ENCODE measurements at regions not wholly inside any gene's neighbourhood (a gene's known extent, or its start where the extent isn't known, plus 50 kb on each side); places are given as distances from the start of the nearest gene placed in this dataset.

DNA sequence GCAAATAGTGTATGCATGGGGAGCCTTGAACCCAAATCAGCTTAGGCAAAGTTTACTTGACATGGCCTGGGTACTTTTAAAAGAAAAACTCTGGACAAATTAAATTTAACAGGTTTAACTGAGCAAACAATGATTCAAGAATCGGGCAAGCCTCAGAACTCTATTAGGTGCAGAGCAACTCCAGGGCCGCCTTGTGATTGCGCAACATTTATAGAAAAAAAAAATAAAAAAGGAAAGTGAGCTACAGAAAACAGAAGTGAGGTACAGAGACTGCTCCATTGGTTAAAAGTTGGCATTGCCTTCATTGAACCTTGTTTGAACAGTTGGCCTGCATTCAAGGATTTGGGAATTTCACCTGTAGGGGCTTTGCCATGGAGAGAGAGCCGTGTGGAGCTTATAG is 421.0 kb upstream of the TSHZ3 start:
- H3K36me3 ChIP-seq, result no peaks in the 10 kb centered on the region
- WGBS, result 18% methylated on average over 4 of the region's 4 CpGs
- H3K9me3 ChIP-seq, result no peaks in the 10 kb centered on the region
- peak; percentile 50 for DNase-seq (ENCODE audit: low spot score)
- peaks cover 4% of the 10 kb centered on the region for H3K4me1 ChIP-seq (replicated peaks)
- no peak overlapping the region for H3K27ac ChIP-seq
- H3K4me3 ChIP-seq, result no peak overlapping the region
- peak; percentile 78 for TF ChIP-seq POLR2AphosphoS5 (IDR thresholded peaks at IDR 0.05)
- TF ChIP-seq, protein P1, sequence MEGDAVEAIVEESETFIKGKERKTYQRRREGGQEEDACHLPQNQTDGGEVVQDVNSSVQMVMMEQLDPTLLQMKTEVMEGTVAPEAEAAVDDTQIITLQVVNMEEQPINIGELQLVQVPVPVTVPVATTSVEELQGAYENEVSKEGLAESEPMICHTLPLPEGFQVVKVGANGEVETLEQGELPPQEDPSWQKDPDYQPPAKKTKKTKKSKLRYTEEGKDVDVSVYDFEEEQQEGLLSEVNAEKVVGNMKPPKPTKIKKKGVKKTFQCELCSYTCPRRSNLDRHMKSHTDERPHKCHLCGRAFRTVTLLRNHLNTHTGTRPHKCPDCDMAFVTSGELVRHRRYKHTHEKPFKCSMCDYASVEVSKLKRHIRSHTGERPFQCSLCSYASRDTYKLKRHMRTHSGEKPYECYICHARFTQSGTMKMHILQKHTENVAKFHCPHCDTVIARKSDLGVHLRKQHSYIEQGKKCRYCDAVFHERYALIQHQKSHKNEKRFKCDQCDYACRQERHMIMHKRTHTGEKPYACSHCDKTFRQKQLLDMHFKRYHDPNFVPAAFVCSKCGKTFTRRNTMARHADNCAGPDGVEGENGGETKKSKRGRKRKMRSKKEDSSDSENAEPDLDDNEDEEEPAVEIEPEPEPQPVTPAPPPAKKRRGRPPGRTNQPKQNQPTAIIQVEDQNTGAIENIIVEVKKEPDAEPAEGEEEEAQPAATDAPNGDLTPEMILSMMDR (IDR thresholded peaks at IDR 0.05), result no peak
- intact Hi-C loops (cut with DNase I), result no loop called here
- no peaks in the 10 kb centered on the region for H3K27me3 ChIP-seq (replicated peaks; ENCODE audit: insufficient read depth)

DNA sequence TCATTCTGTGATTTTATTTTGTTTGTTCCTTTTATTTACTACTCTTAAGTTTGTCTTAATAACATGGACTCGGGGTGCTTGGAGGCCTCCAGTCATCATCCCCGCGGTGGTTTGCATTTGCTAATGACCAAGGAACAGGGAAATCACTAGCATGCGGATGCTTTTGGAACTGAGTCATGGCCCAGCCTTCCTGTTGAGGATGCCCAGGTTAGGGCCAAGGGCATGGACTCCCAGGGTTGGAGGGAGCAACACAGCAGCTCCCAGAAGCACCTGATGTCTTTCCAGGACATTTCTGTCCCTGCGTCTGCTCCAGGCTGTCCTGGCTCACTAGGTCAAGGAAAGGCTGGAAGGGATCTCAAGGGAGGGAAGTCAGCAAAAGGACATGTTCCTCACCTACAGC is 423.7 kb upstream of the TSHZ3 start:
- WGBS, result 34% methylated on average over 5 of the region's 5 CpGs
- DNase-seq (ENCODE audit: low spot score), result no peak
- no peaks in the 10 kb centered on the region for H3K9me3 ChIP-seq
- intact Hi-C loops (cut with DNase I), result no loop called here
- no peaks in the 10 kb centered on the region for H3K27me3 ChIP-seq (replicated peaks; ENCODE audit: insufficient read depth)
- no peak for TF ChIP-seq POLR2AphosphoS5 (IDR thresholded peaks at IDR 0.05)
- TF ChIP-seq, protein P1 (IDR thresholded peaks at IDR 0.05), result no peak
- no peak for TF ChIP-seq POLR2A (IDR thresholded peaks at IDR 0.05)
- H3K36me3 ChIP-seq, result no peaks in the 10 kb centered on the region
- peaks cover 4% of the 10 kb centered on the region for H3K4me1 ChIP-seq (replicated peaks)
- no peak overlapping the region for H3K27ac ChIP-seq
- no peak overlapping the region for H3K4me3 ChIP-seq

DNA sequence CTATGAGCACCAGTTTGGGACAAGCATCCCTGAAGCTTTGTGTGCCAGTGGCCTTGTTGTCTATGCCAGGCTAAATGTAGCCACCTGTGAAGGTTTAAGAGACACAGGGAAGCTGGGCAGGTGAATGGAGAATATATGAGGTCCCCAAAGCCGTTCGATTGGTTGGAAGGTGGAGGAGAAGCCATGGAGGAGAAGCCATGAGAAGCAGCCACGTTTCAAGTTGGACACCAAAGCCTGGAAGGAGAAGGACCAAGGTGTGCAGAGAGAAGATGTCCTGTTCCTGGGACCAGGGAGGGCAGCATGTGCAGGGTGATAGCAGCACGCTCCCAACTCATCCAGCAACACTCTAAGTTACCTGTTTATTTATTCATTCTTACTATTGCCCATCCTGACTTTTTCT is 432.3 kb upstream of the TSHZ3 start:
- no peak for DNase-seq (ENCODE audit: low spot score)
- 94% methylated on average over 4 of the region's 4 CpGs for WGBS
- no peak for TF ChIP-seq POLR2A (IDR thresholded peaks at IDR 0.05)
- TF ChIP-seq, protein P1 (IDR thresholded peaks at IDR 0.05), result no peak
- no peak for TF ChIP-seq POLR2AphosphoS5 (IDR thresholded peaks at IDR 0.05)

DNA sequence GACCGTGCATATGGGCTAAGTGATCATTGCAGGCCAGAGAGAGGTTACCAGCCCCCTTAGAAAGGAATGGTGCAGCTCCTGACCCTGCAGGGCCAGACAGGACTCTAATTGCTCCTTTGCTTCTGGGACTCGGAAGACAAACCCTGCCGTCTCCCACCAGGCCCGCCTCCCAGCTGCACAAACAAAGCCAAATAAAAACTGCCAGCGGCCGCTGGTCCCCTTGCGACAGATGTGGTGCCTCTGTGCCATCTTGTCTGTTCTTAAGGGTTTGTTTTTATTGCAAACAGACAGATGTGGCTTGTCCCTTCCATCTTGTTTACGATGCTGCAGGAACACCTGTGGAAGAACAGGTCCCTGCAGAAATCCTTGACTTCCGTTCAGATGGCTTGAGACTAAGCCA is 434.4 kb upstream of the TSHZ3 start:
- 37% methylated on average over 9 of the region's 9 CpGs for WGBS

More for the DNA sequence above, 432.3 kb upstream of the TSHZ3 start:
- no peaks in the 10 kb centered on the region for H3K9me3 ChIP-seq
- no peaks in the 10 kb centered on the region for H3K36me3 ChIP-seq
- H3K4me1 ChIP-seq (replicated peaks), result no peaks in the 10 kb centered on the region
- H3K4me3 ChIP-seq, result no peak overlapping the region
- no peaks in the 10 kb centered on the region for H3K27me3 ChIP-seq (replicated peaks; ENCODE audit: insufficient read depth)
- intact Hi-C loops (cut with DNase I), result no loop called here
- H3K27ac ChIP-seq, result no peak overlapping the region

DNA sequence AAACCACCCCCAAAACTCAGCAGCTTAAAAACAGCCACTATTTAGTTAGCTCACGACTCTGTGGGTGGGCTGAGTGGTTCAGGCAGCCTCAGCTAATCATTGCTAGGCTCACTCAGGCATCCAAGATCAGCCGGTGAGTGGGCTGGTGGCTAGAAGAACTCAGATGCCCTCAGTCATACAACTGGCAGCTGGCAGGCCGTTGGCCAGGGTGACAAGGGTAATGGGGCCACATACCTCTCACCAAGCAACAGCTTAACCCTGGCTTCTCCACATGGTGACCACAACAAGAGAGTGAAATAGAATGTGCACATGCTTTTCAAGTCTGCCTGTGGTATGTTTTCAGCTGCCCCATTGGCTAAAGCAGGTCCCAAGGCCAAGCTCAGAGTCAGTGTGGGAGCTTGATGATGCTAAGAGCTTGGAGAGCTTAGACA is 435.4 kb upstream of the TSHZ3 start:
- H3K9me3 ChIP-seq, result no peaks in the 10 kb centered on the region
- H3K27ac ChIP-seq, result no peak overlapping the region
- TF ChIP-seq POLR2AphosphoS5 (IDR thresholded peaks at IDR 0.05), result no peak
- TF ChIP-seq, protein P1 (IDR thresholded peaks at IDR 0.05), result no peak
- TF ChIP-seq POLR2A (IDR thresholded peaks at IDR 0.05), result no peak
- H3K36me3 ChIP-seq, result no peaks in the 10 kb centered on the region
- no peaks in the 10 kb centered on the region for H3K27me3 ChIP-seq (replicated peaks; ENCODE audit: insufficient read depth)
- intact Hi-C loops (cut with DNase I), result no loop called here
- 60% methylated on average over 3 of the region's 3 CpGs for WGBS
- DNase-seq (ENCODE audit: low spot score), result no peak
- no peak overlapping the region for H3K4me3 ChIP-seq
- no peaks in the 10 kb centered on the region for H3K4me1 ChIP-seq (replicated peaks)

More for the DNA sequence above, 434.4 kb upstream of the TSHZ3 start:
- Histone ChIP-seq H3K4me3 (no peak overlapping the region), H3K27ac (no peak overlapping the region), H3K36me3 (no peaks in the 10 kb centered on the region), H3K27me3 (replicated peaks; ENCODE audit: insufficient read depth) (no peaks in the 10 kb centered on the region), H3K9me3 (no peaks in the 10 kb centered on the region), H3K4me1 (replicated peaks) (no peaks in the 10 kb centered on the region)
- intact Hi-C loops (cut with DNase I), result no loop called here
- DNase-seq (ENCODE audit: low spot score), result no peak
- TF ChIP-seq POLR2AphosphoS5 (IDR thresholded peaks at IDR 0.05) (no peak), POLR2A (IDR thresholded peaks at IDR 0.05) (no peak)
- TF ChIP-seq, protein P1 (IDR thresholded peaks at IDR 0.05), result no peak
